ENCODE measurements at regions not wholly inside any gene's neighbourhood (a gene's known extent, or its start where the extent isn't known, plus 50 kb on each side); places are given as distances from the start of the nearest gene placed in this dataset.

GRCh38 chr20:7275645-7276237 lies 508.3 kb downstream of the BMP2 start:
- TF ChIP-seq FOXA1 (IDR thresholded peaks at IDR 0.05), result no peak
- TF ChIP-seq CTCF (IDR thresholded peaks at IDR 0.05; ENCODE audit: low read depth, low read length, missing input control), result no peak
- TF ChIP-seq TAF1 (conservative IDR thresholded peaks at IDR 0.05), result no peak
- no peak for TF ChIP-seq NR2F2 (IDR thresholded peaks at IDR 0.05)
- TF ChIP-seq ZBTB33 (IDR thresholded peaks at IDR 0.05), result no peak
- TF ChIP-seq YY1 (IDR thresholded peaks at IDR 0.05), result no peak
- TF ChIP-seq JUND (IDR thresholded peaks at IDR 0.05), result no peak

All from liver (tissue), 3 donors.